ENCODE measurements at regions not wholly inside any gene's neighbourhood (a gene's known extent, or its start where the extent isn't known, plus 50 kb on each side); places are given as distances from the start of the nearest gene placed in this dataset.

GRCh38 chr2:145832681-145833080, 1312.8 kb upstream of the ZEB2 start:
- TF ChIP-seq CTCF (IDR thresholded peaks at IDR 0.05) (no peak), POLR2AphosphoS5 (IDR thresholded peaks at IDR 0.05; ENCODE audit: low read depth, low read length) (no peak), REST (IDR thresholded peaks at IDR 0.05; ENCODE audit: insufficient read depth in 1 of 2, low read depth in 2 of 2, low read length in 1 of 2) (no peak), TCF7L2 (IDR thresholded peaks at IDR 0.05; ENCODE audit: low read depth, low read length) (no peak), SIN3A (IDR thresholded peaks at IDR 0.05; ENCODE audit: borderline replicate concordance, insufficient read depth, low read depth, low read length) (no peak)
